Fibroblast of skin of right biceps (primary cell): ENCODE measurements at regions not wholly inside any gene's neighbourhood (a gene's known extent, or its start where the extent isn't known, plus 50 kb on each side); places are given as distances from the start of the nearest gene placed in this dataset.

ENCODE experiments used
- DNase-seq: peaks from one replicate; pipeline ENCODE4 v3.0.0-alpha.2; 2013

DNA sequence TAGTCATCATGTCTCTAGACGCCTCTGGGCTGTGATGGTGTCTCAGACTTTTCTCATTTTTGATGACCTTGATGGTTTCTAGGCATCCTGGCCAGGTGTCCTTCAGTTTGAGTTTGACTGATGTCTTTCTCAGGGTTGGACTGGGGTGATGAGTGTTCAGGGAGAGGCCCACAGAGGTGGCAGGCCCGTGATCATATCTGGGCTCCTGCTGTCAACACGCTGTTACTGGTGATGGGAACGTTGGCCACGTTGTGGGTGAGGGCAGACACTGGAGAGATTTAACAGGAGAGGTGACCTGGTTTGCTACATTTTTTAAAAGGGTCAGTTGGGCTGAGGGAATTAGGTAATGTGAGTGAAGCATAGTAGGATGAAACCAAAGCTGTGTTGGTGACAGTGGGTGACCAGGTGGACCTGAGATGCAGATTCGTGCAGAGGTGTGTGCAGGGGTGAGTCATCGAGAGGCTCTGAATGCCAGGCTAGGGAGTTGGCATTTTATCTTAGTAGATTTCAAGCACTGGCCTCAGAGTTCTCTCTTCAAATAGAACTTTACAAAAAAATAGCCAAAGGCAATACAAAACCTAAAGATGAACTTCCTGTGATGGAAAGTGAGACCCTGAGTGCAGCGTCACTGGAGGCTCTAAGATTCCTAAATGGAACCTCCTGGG is 174.1 kb downstream of the CDH26 start:
- no peak for DNase-seq

DNA sequence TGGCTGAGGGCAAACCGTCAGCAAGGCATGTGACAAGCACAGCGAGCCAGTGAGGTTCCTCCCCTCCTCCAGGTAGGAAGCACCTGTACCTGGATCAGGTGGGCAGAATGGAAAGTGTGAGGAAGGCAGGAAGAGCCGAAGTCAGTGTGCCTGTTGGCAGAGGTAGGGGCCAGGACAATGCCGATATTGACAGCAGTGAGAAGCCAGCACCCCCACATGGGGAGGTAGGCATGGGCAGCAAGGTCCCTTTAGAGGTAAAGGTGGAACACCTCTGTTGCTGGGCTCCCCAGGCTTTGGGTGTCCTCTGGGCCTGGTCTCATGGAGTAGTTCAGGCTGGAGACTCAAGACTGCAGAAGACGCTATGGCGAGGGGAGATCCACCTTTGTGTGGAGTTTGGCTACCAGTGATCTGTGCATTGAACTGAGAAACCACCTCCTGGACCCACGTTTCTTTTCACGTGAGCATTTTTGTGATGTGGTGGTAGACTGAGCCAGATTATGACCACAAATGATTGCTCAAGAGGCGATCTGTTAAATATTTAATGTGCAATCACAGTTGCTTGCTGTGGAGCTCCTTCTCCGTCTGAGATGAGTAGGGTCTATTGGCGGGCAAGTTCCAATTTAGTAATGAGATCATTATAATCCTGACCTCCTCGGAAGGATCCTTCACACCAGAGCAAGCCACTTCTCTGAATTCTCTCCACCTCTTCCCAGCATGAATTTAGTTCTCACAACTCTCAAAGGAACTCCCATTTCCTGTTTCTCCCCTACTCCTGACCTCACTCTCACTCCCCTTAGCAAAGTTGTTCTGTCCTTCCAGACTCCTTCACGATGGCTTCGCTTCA is 174.8 kb downstream of the CDH26 start:
- DNase-seq: no peak

DNA sequence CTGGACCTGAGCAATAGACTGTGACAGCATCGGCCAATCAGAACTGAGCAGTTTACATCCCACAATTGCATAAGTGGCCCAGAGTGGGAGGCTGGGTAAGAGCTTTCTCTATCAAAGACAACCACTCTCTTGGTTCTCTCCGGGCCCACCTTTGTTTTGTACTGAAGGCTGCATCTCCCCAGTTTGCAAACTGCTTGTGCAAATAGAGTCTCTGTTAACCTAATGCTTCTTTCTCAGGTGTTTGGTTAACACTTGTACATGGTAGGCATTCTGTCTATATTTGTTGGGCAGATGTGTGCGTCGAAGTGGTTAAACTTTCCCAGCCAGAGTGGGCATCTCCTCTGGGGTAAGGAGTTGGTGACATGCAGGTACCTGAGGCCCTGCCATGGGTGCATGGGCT is 177.1 kb downstream of the CDH26 start:
- DNase-seq: no peak

DNA sequence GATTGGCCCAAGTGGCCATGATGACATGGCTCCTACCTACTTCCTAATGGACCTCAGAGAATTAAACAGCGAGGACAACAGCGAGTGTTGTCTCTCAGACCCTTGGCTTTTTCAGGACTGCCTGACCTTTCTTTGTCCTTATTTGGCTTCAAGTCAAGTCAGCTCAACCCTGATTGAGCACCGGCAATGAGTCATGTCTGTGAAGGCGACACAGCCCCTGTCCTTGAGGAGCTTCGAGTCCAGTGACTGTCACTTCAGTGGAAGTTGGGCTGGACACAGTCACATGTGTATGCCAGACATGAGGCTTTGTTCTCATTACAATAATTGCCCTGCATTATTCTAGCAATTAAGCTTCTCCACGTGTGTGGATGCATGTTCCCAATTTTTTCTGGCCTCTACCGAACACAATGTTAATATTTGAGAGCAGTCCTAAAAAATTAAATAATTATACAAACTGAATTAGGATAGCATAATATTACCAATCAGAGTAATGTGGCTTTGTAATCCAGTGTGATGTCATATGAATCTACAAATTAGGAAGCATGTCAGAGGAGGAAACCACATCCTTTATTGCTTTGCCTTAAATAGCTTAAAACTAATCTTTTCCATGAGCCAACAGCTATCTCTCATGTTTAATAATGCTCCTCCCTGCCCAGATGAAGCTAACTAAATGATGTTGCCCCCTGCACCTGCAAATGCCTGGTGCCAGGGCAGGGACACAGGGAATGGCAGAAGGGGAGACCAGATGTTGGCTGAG is 178.6 kb downstream of the CDH26 start:
- DNase-seq: peak; percentile 5

DNA sequence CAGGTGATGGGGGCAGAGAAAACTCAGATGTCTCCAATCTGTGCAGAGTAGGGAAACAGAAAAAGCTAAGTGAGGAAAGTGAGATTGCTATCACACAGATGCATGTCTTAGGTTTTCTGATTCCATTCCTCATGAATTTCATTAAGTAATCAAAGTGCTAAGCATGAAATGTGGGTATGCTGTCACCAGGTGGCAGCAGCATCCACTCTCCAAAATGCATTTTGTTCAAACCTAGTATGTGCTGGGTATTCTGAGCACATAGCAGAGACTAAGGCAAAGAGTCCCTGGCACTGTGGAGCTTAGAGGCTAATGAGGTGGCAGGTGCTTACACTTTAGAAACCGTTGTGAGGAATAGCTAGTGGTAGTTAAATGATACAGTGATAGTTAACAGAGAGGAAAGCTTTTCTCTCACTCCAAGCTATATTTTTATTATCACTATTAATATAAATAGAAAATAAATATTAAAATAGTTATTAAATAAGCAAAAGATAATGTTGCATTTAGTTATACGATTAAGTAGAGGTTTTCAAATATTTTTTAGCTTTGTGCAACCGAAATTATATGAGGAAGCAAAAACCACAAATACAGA is 179.5 kb downstream of the CDH26 start:
- peak; percentile 8 for DNase-seq

DNA sequence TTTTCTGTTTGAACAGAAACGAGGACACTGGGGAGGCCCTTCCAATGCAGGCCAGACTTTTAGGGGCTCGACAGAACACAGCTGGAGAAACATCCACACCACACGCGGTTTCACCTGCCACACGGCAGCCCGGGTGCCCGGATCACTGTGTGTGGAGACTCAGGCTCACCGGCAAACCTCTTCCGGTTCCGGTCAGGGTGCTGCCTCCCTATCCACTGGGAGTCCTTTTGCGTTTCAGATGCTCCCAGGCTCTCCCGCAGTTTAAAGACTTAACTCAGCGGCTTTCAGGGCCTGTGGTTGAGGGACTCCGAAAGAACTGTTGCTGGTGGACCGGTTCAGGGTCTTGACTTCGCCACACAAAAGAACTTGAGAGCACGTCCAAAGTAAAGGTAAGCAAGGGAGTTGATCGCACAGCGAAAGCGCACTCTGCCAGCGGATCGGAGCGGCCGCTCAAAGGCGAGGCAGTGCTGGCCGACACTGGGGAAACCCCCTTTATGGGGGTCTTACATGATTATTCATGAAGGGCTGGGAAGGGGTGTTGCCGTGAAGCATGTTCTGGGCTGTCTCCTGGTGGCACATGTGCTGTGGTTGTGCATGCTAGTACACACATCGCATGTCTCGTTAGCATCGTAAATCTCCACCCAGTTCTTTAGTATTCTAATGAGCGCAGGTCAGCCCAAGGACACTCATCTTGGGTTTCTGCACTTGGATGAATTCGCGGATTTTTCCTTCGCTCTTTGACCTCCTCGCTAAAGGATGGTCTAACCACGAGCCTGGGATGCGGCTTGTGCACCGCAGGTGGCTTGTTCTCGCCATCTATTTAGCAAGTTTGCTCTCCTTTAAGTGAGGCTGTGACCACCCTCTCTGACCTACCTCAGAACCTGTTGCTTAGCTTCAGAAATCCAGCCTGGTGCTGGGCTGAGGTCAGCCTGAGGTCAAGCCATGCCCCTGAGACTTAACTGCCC is 180.3 kb downstream of the CDH26 start:
- DNase-seq: peak; percentile 17

DNA sequence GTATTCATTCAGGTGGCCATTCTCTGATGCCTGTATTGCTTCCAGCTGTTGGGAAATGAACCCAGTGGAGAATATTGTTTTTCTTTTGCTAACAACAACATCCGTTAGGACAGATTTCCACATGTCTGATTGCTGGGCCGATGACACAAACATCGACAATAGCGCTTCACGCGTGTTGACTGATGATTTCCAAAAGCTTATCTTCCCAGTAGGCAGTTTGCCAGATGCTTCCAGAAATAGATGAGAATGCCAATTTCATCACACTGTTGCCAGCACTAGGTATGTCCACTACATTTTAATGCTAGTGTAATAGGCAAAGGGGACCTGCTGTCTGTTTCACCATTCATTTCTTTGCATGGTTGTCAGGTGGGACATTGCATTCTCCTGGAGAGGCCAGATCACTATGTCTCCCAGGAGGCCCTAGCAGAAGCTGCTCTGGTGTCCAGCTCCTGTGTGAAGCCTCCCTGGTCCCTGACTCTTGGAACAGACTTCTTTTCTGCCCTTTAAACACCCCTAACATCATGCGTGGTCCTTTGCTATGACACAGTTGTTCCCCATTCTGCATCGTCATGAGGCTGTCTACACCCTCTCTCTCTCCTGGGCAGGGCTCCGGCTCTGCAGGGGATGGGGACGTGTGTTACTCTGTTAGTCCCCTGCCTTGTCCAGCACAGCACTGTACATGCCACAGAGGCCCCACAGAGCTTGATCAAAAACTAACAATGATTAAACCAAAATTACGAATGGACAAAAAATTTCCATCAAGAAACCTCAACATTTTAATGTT is 181.6 kb downstream of the CDH26 start:
- DNase-seq: peak; percentile 4

DNA sequence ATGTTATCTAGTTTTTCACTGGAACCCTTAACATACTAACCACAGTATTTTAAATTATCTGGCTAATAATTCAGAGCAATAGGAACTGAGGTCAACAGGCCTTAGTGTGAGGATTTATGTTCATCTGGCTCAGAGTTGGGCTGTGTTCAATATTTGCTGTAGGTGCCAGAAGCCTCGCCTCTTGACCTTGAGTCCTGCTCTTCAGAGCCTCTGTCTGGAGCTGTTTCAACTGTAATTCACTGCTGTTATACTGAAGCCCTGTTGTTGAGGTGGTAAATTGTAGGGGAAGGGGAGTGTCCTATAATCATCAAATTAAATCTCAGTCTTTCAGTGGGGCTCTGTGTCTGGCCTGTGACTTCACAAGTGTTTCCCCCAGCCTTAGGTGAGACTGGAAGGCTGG is 184.4 kb downstream of the CDH26 start:
- no peak for DNase-seq

DNA sequence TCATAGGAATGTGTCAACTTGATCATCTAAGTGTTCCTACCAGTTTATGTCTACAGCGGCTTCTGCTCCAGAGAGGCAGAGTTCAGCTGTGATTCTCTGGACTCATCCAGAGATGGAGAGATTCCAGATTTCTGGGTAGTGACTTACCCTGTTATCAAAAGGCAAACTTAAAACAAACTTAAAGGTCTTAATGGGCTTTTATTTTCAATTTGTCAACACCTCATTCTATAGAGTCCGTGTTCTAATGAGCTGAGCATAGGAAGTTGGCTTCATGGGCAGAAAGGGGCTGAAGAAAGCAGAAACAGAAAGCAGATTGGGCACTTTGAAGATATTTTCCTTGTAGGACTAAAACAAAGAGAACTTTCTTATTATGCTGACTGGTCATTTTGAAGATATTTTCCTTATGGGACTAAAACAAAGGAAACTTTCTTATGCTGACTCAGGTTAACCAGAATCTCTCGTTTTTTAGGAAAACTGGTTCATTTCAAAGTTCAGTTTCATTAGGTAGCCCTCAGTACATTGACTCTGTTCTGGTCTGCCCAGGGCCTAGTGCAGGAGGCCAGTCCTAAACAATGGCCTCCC is 185.1 kb downstream of the CDH26 start:
- DNase-seq: no peak

DNA sequence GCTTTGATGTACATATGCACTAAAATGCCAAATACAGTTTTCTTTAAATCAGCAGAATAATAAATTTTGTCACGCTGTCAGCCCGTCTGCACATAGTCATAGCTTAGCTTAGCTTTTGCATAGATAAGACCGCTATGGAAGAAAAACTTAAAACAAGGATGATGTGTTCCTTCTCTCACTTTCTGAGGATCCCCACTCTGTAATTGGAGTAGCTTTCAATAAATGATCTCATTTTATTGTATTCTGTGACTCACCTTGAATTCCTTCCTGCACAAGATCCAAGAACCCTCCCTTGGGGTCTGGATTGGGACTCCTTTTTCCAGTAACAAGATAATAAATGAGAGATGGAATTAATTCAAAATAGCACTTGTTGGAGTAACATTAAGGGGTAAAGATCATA is 186.2 kb downstream of the CDH26 start:
- no peak for DNase-seq

DNA sequence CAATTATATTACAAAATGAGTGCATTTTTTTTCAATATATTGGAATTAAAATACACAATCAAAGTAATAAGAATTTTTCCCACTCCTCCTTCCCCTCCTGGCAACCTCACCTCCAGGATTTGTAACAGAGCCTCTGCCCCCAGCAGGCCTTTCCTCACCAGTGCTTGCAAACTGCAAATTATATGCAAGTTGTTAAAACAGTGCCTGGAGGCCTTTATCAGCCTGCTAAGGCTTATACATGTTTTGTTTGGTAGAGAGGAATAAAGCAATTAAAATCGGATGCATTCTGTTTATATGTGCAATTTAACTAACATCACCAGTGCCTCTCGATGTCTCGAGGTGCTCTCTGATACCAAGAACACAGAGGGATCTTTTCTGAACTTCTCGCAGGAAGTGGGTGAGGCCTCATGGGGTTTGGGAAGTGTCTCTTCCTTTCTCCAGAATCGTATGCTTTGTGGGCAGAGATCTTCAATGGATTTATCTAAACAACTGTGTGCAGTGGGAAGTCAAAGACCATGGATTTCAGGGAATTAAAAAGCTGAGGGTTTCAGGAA is 186.8 kb downstream of the CDH26 start:
- no peak for DNase-seq

DNA sequence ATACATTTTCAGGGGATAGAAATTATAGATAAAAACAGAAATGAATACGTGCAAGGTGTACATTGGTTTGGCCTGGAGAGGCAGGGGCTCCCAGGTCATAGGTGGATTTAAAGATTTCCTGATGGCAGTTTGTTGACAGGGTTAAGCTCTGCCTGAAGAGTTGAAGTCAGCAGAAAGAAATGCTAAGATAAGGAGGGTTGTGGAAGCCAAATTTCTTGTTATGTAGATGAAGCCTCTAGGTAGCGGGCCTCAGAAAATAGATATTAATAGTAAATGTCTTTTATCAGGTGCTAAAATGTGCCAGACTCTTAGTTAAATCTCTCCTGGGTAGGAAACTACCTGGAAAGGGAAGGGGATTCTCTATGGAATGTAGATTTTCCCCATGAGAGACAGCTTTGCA is 188.8 kb downstream of the CDH26 start:
- no peak for DNase-seq

DNA sequence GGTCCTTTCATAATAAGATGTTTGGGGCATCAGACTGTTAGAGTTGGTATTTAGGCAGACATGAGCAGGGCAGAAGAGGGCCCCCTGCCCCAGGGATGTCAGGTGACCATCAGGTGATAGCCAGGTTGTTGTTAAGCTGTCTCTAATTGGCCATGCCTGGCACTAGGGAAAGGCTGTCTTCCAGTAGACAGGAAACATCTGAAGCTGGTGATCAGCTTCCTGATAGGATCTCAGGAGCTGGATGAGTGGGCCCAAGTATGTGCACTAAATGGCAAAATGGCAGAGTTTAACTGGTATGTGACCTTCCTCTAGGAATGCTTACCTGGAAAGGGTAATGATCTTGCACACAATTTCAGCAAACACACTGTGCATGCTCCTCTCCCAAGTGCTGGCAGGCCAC is 190.7 kb downstream of the CDH26 start:
- no peak for DNase-seq

DNA sequence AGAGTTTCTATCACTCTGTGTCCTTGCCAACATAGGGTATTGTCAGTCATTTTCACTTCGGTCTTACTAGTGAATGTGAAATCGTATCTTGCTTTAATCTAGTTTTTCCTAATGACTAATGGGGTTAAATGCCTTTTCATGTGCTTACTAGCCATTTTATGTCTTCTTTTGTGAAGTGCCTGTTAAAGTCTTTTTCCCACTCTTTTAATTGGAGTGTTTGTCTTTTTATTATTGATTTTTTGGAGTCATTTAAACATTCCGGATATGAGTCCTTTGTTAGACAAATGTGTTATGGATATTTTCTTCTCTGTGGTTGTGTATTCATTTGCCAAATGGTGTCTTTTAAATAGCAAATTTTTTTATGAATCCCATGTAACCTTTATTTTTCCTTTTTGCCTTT is 194.6 kb downstream of the CDH26 start:
- no peak for DNase-seq

DNA sequence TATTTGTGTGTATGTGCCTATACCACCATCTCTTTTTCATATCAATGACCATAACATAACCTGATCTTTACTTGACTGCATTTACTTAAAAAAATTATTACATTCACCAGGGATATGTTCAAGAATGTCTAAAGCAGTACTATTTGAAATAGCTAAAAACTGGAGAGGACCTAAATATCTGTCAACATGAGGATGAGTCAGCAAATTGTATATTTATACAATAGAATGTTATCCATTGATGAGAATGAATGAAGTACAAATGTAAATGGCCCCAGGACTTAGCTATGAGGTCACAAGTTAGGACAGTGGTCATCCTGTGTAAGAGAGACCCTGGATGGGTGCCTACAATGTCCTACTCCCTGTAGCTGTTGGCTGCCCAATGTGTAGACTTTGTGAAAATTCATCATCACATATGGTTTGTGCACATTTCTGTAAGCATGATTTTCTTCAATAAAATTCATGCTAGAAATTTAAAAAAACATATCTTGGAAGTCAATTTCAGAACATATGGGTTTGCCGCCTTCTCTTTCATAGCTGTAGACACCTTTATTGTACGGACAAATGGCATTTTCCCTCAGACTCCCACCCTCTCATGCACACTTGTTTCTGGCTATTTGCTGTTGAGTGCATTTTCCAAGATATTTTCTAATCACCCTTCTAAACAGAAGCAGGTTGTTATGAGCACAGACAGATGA is 202.4 kb downstream of the CDH26 start:
- no peak for DNase-seq

DNA sequence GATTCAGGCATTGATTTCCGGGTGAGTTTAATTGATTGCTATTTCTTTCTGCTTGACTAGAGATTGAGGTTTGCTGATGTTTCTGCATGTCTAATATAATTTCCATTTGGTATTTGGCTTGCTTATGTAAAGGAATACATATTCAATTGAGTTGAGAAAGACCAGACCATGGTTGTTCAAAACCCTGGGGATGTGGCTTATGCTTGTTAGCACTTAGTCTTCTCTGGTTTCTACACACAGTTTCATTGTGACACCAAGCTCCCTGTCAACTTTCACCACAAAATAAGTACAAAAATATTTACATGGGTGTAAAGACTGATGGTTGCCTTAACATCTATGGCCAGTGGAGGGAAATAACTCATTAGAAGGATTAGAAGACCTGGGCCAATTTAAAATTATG is 209.6 kb downstream of the CDH26 start:
- no peak for DNase-seq

DNA sequence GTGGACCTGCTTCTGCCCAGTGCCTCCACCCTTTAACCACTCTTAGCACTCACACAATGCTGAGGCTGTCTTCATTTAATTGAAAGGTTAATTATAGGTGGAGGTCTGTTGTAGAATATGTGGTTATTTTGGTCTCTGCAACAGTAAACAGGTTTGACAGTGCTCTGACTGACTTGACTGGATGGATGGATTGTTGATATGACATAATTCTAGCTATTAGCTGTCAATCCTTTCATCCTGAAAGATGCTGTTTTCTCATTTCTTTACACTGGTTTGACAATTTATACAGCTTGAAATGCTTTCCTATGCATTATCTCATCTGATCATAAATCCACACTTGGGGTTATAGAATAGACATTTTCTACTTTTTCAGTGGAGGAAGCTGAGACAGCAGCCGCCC is 210.7 kb downstream of the CDH26 start:
- no peak for DNase-seq

DNA sequence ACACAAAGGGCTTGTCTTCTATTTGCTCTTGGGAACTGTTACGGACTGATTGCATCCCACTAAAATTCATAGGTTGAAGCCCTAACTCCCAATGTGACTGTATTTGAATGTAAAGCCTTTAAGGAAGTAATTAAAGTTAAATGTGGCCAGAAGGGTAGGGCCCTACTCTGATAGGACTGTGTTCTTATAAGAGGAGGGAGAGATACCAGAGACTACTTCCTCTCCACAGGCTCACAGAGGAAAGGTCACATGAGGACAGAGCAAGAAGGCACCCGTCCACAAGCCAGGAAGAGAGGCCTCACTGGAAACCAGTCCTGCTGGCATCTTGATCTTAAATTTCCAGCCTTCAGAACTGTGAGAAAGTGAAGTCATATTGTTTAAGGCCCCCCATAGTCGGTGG is 211.9 kb downstream of the CDH26 start:
- DNase-seq: no peak

DNA sequence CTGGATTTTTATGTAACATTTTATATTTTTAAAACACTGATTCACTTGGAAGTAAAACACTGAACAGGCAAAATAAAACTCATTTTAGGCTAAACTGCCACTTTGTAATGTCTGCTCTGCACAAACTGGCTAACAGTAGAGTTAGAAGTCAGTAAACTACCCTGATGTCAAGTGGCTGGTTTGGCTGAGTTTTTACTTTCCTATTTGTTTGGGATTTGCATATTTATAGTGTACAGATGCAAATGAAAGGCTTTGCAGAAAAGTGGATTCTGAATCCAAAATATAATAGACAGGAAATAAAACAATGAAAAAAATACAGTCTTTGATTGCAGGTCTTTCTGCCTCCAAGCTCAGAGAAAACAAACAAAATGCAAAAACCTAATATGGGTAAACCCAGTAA is 213.1 kb downstream of the CDH26 start:
- DNase-seq: no peak

DNA sequence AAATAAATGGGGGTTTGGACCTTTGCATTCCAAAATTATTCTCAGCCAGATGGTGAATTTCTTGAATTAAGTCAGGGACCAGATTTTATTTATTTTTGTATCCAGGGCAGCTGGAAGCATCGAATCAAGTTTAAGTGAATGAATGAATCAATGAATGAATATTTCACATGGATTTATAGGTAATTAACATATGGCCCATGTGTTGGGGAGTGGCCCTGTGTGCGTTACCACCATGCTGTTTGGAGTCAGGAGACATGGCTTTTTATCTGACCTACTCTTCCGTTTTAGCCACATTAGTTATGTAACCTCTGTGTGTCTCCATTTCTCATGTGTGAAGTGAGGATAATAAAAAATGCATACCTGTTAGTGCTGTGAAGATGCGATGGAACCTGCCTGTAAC is 213.5 kb downstream of the CDH26 start:
- no peak for DNase-seq
